SK-N-SH (cell line): ENCODE measurements at regions not wholly inside any gene's neighbourhood (a gene's known extent, or its start where the extent isn't known, plus 50 kb on each side); places are given as distances from the start of the nearest gene placed in this dataset.

Experiments
- CHD2 ChIP-seq: fragments of 150-350 bp; IDR thresholded peaks from 2 replicates; pipeline ENCODE4 v1.6.1; 2018; ENCODE audit warnings: low read length; ENCODE audit not compliant: partially characterized antibody
- CTCF ChIP-seq: fragments of 200-600 bp; sonication (generic); IDR thresholded peaks from 2 replicates; pipeline ENCODE4 v1.6.1; 2017; ENCODE audit warnings: antibody characterized with exemption, mild to moderate bottlenecking, moderate library complexity
- EP300 ChIP-seq, 2 experiments: IDR thresholded peaks; 2 replicates each; pipeline versions ENCODE4 v1.4.0 to v1.6.1; 2012; ENCODE audit warnings: borderline replicate concordance in 1 of 2, low read depth in 1 of 2, low read length in 1 of 2
- FOXM1 ChIP-seq: IDR thresholded peaks from 2 replicates; pipeline ENCODE4 v1.4.0; 2012; ENCODE audit warnings: low read depth, mild to moderate bottlenecking
- GABPA ChIP-seq: IDR thresholded peaks from 2 replicates; pipeline ENCODE4 v1.4.0; 2012; ENCODE audit warnings: low read depth, mild to moderate bottlenecking
- MAX ChIP-seq: IDR thresholded peaks from 2 replicates; pipeline ENCODE4 v1.4.0; 2012; ENCODE audit warnings: low read depth
- RAD21 ChIP-seq: IDR thresholded peaks from 2 replicates; pipeline ENCODE4 v1.6.1; 2012; ENCODE audit warnings: mild to moderate bottlenecking, low read length
- REST ChIP-seq: IDR thresholded peaks from 2 replicates; pipeline ENCODE4 v1.6.1; 2012; ENCODE audit warnings: mild to moderate bottlenecking, low read depth, low read length, moderate library complexity
- RFX5 ChIP-seq: IDR thresholded peaks from 2 replicates; pipeline ENCODE4 v1.6.1; 2012; ENCODE audit warnings: mild to moderate bottlenecking, improper control_type of control experiment, low read length
- SIN3A ChIP-seq: IDR thresholded peaks from 2 replicates; pipeline ENCODE4 v1.6.1; 2012; ENCODE audit warnings: low read depth, mild to moderate bottlenecking, low read length, moderate library complexity, borderline replicate concordance
- TAF1 ChIP-seq: IDR thresholded peaks from 2 replicates; pipeline ENCODE4 v1.6.1; 2012; ENCODE audit warnings: low read depth, mild to moderate bottlenecking, low read length, moderate library complexity, borderline replicate concordance

- TF ChIP-seq MAX = no peak
- TF ChIP-seq REST = no peak
- no peak for TF ChIP-seq FOXM1
- TF ChIP-seq CTCF = no peak
- TF ChIP-seq TAF1 = no peak
- TF ChIP-seq SIN3A = no peak
- no peak for TF ChIP-seq RAD21
- TF ChIP-seq CHD2 = no peak
- no peak for TF ChIP-seq GABPA
- TF ChIP-seq RFX5 = no peak
- TF ChIP-seq EP300 (IDR thresholded peaks at IDR 0.05; ENCODE audit: borderline replicate concordance in 1 of 2, low read depth in 1 of 2, low read length in 1 of 2) = no peak
Observed at GRCh38 chr11:87719326-87720073, 455.7 kb downstream of the RAB38 start.
